Astrocyte of the spinal cord (primary cell): ENCODE measurements at regions not wholly inside any gene's neighbourhood (a gene's known extent, or its start where the extent isn't known, plus 50 kb on each side); places are given as distances from the start of the nearest gene placed in this dataset.

ENCODE experiments used
- DNase-seq: peaks from one replicate; pipeline ENCODE4 v3.0.0; 2011; ENCODE audit warnings: low read depth, low spot score
- H3K4me3 ChIP-seq: 2 replicates; pipeline ENCODE4 v1.5.1; 2011; ENCODE audit warnings: low read depth, mild to moderate bottlenecking, low read length, moderate library complexity
- in situ Hi-C: cut with HindIII; loops from 2 replicates; pipeline ENCODE4 v1.10.0; 2017; ENCODE audit warnings: low sequenced_read_pairs
- TF ChIP-seq, protein P1 (sequence below): IDR thresholded peaks from 2 replicates; pipeline ENCODE4 v1.5.1; 2012; ENCODE audit warnings: low read depth, mild to moderate bottlenecking, low read length, inconsistent platforms

DNA sequence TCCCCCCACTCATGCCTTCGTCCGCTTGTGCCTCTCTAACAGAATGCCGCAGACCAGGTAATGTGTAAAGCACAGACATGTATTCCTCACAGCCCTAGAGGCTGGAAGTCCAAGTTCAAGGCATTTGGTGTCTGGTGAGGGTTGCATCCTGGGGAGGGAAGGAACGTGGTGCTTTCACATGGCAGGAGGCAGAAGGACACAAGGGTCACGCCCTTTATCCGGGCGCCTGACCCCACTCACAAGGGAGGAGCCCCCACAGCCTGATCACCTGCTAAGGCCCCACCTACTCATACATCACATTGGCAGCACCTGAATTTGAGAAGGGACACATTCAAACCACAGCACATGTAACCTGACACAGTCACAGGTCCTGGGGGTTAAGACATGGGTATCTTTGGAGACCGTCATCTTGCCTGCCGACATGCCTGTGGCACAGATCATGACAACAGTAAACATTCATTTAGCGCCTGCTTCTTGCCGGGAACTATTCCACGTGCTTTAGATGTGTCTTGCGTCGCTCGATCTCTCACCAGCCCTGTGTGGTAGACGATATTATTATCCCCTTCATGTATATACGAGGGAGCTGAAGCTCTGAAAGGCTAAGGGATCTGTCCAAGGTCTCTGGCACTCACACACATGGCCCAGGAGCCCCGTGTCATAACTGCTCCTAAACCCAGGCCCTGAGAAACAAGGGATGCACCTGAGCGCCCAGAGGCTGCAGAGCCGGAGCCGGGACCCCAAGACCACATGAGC lies 235.6 kb downstream of the NPHP4 start:
- no peak overlapping the region for H3K4me3 ChIP-seq
- in situ Hi-C loops, result no loop called here
- DNase-seq, result no peak
- TF ChIP-seq, protein P1, sequence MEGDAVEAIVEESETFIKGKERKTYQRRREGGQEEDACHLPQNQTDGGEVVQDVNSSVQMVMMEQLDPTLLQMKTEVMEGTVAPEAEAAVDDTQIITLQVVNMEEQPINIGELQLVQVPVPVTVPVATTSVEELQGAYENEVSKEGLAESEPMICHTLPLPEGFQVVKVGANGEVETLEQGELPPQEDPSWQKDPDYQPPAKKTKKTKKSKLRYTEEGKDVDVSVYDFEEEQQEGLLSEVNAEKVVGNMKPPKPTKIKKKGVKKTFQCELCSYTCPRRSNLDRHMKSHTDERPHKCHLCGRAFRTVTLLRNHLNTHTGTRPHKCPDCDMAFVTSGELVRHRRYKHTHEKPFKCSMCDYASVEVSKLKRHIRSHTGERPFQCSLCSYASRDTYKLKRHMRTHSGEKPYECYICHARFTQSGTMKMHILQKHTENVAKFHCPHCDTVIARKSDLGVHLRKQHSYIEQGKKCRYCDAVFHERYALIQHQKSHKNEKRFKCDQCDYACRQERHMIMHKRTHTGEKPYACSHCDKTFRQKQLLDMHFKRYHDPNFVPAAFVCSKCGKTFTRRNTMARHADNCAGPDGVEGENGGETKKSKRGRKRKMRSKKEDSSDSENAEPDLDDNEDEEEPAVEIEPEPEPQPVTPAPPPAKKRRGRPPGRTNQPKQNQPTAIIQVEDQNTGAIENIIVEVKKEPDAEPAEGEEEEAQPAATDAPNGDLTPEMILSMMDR, result no peak

DNA sequence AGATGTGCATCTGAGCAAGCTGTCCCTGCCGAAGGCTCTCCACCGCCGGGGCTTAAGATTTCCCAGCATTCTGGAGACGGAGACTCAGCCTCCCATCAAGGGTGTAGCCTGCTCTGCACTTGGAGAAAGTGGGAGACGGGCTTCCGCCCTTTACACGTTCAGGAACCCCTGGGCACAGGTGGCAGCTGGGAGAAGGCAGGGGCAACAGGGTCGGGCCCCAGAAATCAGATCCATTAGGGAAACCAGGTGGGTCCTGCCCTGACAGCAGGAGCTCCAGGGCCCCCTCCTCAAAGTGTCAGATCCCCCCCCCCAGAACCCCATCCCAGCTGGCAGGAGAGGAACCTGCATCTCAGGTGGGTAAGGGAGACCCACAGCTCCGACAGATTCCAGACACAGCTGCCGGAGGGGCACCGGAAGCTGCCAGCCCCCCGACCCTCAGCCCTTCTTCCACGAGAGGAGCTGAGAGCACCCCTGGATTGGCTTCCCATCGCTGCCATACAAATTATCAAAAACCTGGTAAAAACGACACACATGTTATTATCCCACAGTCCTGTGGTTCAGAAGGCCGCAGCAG lies 236.6 kb downstream of the NPHP4 start:
- in situ Hi-C loops, result no loop called here
- no peak overlapping the region for H3K4me3 ChIP-seq
- TF ChIP-seq, protein P1, result no peak
- DNase-seq, result no peak

DNA sequence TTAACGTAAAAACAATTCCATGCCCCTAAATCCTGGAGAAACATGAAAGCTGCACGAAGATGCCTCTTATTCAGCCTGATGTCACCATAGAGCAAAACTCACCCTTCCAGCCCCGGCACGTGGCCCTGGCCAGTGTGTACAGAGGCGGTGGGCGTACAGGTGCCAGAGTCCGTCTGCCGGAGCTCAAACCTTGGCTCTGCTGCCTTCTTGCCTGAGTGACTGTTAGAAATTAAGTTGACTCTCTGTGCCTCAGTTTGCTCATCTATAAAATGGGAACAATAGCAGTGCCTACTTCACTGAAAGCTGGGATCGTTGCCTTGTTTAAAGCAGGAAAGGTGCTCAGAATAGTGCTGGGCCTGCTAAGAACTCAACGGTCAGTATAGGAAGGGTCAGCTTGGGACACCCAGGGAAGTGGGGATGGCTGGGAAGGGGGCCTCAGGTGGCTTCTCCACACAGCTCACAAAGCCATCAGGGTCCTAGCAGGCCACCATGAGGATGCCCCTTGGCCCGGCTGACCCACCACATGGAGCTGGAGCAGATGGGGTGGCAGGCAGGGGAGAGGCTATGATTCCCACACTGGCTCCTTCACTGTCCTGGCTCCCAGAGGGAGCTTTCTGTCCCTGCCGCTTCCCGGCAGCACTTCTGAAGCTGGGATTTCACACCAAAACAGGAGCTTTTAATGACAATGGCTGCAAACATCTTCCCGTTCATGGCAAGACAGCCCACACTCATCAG lies 237.2 kb downstream of the NPHP4 start:
- DNase-seq, result no peak
- TF ChIP-seq, protein P1, result no peak
- H3K4me3 ChIP-seq, result no peak overlapping the region
- in situ Hi-C loops, result no loop called here

DNA sequence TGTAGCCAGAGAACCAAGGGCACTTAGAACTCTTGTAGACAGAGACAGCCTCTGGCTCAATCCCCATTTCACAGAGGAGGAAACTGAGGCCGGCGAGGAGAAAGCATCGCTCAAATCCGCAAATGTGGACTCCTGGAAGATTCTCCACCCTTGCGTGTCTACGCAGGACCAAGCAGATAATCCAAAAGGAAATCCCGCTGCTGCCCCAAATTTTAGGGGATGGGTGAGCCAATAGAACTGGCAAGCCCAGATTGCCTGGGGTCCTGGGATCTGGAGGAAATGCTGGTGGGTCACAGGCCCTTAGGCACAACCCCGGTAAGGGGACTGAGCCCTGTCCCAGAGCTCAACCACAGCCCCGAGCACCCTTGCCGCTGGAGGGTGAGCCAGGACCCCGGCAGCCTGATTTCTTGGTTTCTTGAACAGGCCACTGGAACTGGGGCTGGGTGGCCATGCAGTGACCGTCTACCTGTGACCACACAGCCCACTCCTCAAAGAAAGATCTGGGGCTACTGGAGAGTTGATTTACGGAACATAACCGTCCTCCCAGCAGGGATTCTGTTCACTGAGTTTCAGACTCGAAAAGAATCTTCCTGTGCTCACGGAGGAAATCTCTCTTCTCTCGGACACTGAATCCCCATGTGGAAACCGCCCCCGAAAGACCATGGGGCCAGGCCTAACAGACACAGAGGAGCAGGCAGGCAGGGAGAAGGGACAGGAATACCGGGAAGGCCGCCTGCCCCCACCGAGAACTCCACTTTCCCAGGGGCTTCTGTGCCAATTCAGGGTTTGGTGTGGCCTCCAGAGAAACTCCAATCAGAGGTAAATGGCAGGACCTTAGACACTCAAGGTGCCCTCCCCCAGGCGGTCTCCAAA lies 238.4 kb downstream of the NPHP4 start:
- no peak overlapping the region for H3K4me3 ChIP-seq
- TF ChIP-seq, protein P1, result no peak
- DNase-seq, result no peak
- in situ Hi-C loops, result no loop called here

DNA sequence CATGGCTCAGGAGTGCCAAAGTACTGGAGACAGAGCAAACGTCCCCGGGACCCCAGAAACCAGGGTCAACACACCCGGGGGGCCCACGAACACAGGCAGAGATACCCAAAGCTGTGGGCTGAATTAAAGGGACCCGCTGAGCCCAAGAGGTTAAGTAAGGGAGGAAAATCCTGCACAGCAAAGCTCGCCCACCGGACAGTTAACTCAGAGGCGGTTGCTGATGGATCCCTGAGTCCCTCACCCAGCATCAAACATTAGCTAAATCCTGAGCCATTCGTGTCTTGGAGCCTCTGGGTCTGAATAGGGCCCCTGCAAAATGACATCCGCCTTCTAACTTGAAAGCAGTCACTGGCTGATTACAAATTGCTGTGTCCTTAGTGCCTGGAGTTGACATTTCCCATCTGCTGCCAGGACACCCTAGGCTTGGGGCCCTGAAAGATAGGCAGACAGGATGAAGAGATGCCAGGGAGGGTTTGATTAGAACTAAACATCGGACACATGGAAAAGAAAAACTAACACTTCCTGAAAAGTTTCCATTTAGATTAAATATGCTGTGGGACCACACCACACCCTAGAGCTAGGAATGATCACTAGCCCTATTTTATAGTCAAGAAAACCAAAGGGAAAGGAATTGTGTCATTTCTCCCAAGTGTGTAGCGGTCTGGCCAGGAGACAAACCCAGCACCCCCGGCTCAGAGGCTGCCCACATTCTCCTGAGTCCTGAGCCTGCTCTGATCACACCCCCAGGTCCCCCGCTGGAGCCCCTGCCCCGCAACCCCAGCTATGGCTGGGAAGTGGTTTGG lies 239.3 kb downstream of the NPHP4 start:
- DNase-seq, result no peak
- in situ Hi-C loops, result no loop called here
- TF ChIP-seq, protein P1, result no peak
- no peak overlapping the region for H3K4me3 ChIP-seq
